HG02884 (cell line): ENCODE measurements at regions not wholly inside any gene's neighbourhood (a gene's known extent, or its start where the extent isn't known, plus 50 kb on each side); places are given as distances from the start of the nearest gene placed in this dataset.
"Not testable (repeated sequence)": the region's sequence is repeated elsewhere in the genome, so short reads cannot be mapped to it uniquely, and the experiment has no call there.

Experiments
- ATAC-seq: cut with Tn5 transposase; IDR thresholded peaks from one replicate; pipeline ENCODE4 v1.9.1; 2021; ENCODE audit warnings: mild to moderate bottlenecking, moderate library complexity; ENCODE audit not compliant: unreplicated experiment

GRCh38 chr1:30466026-30466425 lies 257.4 kb downstream of the MATN1 start:
- no peak for ATAC-seq

GRCh38 chr1:30465096-30465495 lies 258.3 kb downstream of the MATN1 start:
- no peak for ATAC-seq

- ATAC-seq: no peak
Observed at GRCh38 chr1:30464187-30464617, 259.2 kb downstream of the MATN1 start.

- no peak for ATAC-seq
Observed at GRCh38 chr1:30462826-30463425, 260.5 kb downstream of the MATN1 start.

GRCh38 chr1:30462166-30462565 lies 261.2 kb downstream of the MATN1 start:
- no peak for ATAC-seq

- ATAC-seq: no peak
Observed at GRCh38 chr1:30461640-30462039, 261.7 kb downstream of the MATN1 start.

GRCh38 chr1:30460661-30461060 lies 262.7 kb downstream of the MATN1 start:
- ATAC-seq: no peak

GRCh38 chr1:30458730-30459485 lies 264.5 kb downstream of the MATN1 start:
- ATAC-seq: not testable (repeated sequence)

GRCh38 chr1:30452925-30453324 lies 270.5 kb downstream of the MATN1 start:
- no peak for ATAC-seq

- ATAC-seq: no peak
Observed at GRCh38 chr1:30452170-30452569, 271.2 kb downstream of the MATN1 start.

- no peak for ATAC-seq
Observed at GRCh38 chr1:30451532-30452125, 271.8 kb downstream of the MATN1 start.

GRCh38 chr1:30450818-30451233 lies 272.6 kb downstream of the MATN1 start:
- no peak for ATAC-seq

GRCh38 chr1:30450148-30450817 lies 273.1 kb downstream of the MATN1 start:
- no peak for ATAC-seq

- ATAC-seq: no peak
Observed at GRCh38 chr1:30449428-30450147, 273.8 kb downstream of the MATN1 start.

- ATAC-seq: no peak
Observed at GRCh38 chr1:30449003-30449402, 274.4 kb downstream of the MATN1 start.

GRCh38 chr1:30447701-30448100 lies 275.7 kb downstream of the MATN1 start:
- ATAC-seq: no peak

GRCh38 chr1:30447080-30447479 lies 276.3 kb downstream of the MATN1 start:
- no peak for ATAC-seq

- no peak for ATAC-seq
Observed at GRCh38 chr1:30446508-30446907, 276.9 kb downstream of the MATN1 start.

GRCh38 chr1:30446095-30446494 lies 277.3 kb downstream of the MATN1 start:
- no peak for ATAC-seq

GRCh38 chr1:30445449-30445848 lies 277.9 kb downstream of the MATN1 start:
- no peak for ATAC-seq

- ATAC-seq: no peak
Observed at GRCh38 chr1:30444850-30445249, 278.5 kb downstream of the MATN1 start.
